ENCODE measurements at regions not wholly inside any gene's neighbourhood (a gene's known extent, or its start where the extent isn't known, plus 50 kb on each side); places are given as distances from the start of the nearest gene placed in this dataset.

DNA sequence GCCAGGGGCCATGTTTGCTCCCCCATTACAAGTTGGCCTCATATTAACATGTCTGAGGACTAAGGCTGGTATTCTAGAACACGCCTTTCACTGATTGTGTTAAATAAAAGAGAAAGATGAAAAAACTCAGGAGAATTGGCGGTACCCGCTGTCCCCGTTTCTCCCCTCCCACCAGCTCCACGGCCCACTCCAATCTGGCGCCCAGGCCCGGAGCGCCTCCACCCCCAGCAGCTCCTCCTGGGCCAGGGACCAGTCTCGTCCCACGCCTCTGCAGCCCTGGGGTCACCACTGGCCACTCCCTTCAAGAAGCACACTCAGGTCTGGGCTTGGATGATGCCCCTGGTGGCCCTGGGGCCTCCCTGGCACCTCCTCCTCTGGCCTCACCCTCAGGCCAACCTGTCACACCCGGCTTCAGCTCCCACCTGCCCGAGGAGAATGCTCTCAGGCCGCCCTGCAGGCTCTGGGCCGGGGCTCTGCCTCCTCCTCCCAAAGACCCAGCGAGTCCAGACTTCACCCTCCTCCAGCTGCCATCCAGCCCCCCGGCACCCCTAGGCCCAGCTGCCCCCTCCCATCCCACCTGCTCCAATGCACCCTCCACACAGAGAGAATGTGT, 133.0 kb upstream of the PPP1R26 start:
- TF ChIP-seq CTCF (IDR thresholded peaks at IDR 0.05; ENCODE audit: poor library complexity, severe bottlenecking) (no peak), REST (IDR thresholded peaks at IDR 0.05; ENCODE audit: borderline replicate concordance) (no peak), RAD21 (conservative IDR thresholded peaks at IDR 0.05) (no peak), POLR2AphosphoS5 (IDR thresholded peaks at IDR 0.05) (no peak)
